ENCODE measurements at regions not wholly inside any gene's neighbourhood (a gene's known extent, or its start where the extent isn't known, plus 50 kb on each side); places are given as distances from the start of the nearest gene placed in this dataset.
"Not testable (repeated sequence)": the region's sequence is repeated elsewhere in the genome, so short reads cannot be mapped to it uniquely, and the experiment has no call there.

GRCh38 chr11:115636753-115637527 lies 132.7 kb upstream of the CADM1 start:
- in situ Hi-C loops (cut with MboI; ENCODE audit: low sequenced_read_pairs): no loop called here

GRCh38 chr11:115633977-115634376 lies 129.8 kb upstream of the CADM1 start:
- in situ Hi-C loops (cut with MboI; ENCODE audit: low sequenced_read_pairs): not testable (repeated sequence)

GRCh38 chr11:115632061-115632460 lies 127.8 kb upstream of the CADM1 start:
- in situ Hi-C loops (cut with MboI; ENCODE audit: low sequenced_read_pairs): no loop called here

- in situ Hi-C loops (cut with MboI; ENCODE audit: low sequenced_read_pairs): no loop called here
These were observed 127.4 kb upstream of the CADM1 start for GRCh38 chr11:115631609-115632008.

GRCh38 chr11:115630214-115630613 lies 126.0 kb upstream of the CADM1 start:
- in situ Hi-C loops (cut with MboI; ENCODE audit: low sequenced_read_pairs): no loop called here

GRCh38 chr11:115629456-115630015 lies 125.3 kb upstream of the CADM1 start:
- in situ Hi-C loops (cut with MboI; ENCODE audit: low sequenced_read_pairs): no loop called here

- in situ Hi-C loops (cut with MboI; ENCODE audit: low sequenced_read_pairs): no loop called here
These were observed 123.6 kb upstream of the CADM1 start for GRCh38 chr11:115627666-115628460.

GRCh38 chr11:115627071-115627470 lies 122.9 kb upstream of the CADM1 start:
- in situ Hi-C loops (cut with MboI; ENCODE audit: low sequenced_read_pairs): no loop called here

- in situ Hi-C loops (cut with MboI; ENCODE audit: low sequenced_read_pairs): no loop called here
These were observed 122.2 kb upstream of the CADM1 start for GRCh38 chr11:115626414-115626813.

- in situ Hi-C loops (cut with MboI; ENCODE audit: low sequenced_read_pairs): no loop called here
These were observed 121.3 kb upstream of the CADM1 start for GRCh38 chr11:115625502-115625901.

- in situ Hi-C loops (cut with MboI; ENCODE audit: low sequenced_read_pairs): no loop called here
These were observed 119.8 kb upstream of the CADM1 start for GRCh38 chr11:115624065-115624464.

GRCh38 chr11:115623021-115623451 lies 118.8 kb upstream of the CADM1 start:
- in situ Hi-C loops (cut with MboI; ENCODE audit: low sequenced_read_pairs): no loop called here

- in situ Hi-C loops (cut with MboI; ENCODE audit: low sequenced_read_pairs): no loop called here
These were observed 114.2 kb upstream of the CADM1 start for GRCh38 chr11:115618428-115618827.

GRCh38 chr11:115617767-115618166 lies 113.6 kb upstream of the CADM1 start:
- in situ Hi-C loops (cut with MboI; ENCODE audit: low sequenced_read_pairs): no loop called here

GRCh38 chr11:115616971-115617370 lies 112.8 kb upstream of the CADM1 start:
- in situ Hi-C loops (cut with MboI; ENCODE audit: low sequenced_read_pairs): no loop called here

- in situ Hi-C loops (cut with MboI; ENCODE audit: low sequenced_read_pairs): no loop called here
These were observed 109.9 kb upstream of the CADM1 start for GRCh38 chr11:115613986-115614632.

- in situ Hi-C loops (cut with MboI; ENCODE audit: low sequenced_read_pairs): no loop called here
These were observed 108.8 kb upstream of the CADM1 start for GRCh38 chr11:115613004-115613403.

- in situ Hi-C loops (cut with MboI; ENCODE audit: low sequenced_read_pairs): no loop called here
These were observed 108.0 kb upstream of the CADM1 start for GRCh38 chr11:115612046-115612730.

GRCh38 chr11:115611343-115611742 lies 107.1 kb upstream of the CADM1 start:
- in situ Hi-C loops (cut with MboI; ENCODE audit: low sequenced_read_pairs): no loop called here

GRCh38 chr11:115610908-115611307 lies 106.7 kb upstream of the CADM1 start:
- in situ Hi-C loops (cut with MboI; ENCODE audit: low sequenced_read_pairs): no loop called here

- in situ Hi-C loops (cut with MboI; ENCODE audit: low sequenced_read_pairs): not testable (repeated sequence)
These were observed 106.0 kb upstream of the CADM1 start for GRCh38 chr11:115610234-115610633.

All from HL-60/S4 (cell line).